H1 (cell line): ENCODE measurements at regions not wholly inside any gene's neighbourhood (a gene's known extent, or its start where the extent isn't known, plus 50 kb on each side); places are given as distances from the start of the nearest gene placed in this dataset.

Source experiments
- CTCF ChIA-PET: fragments of 300-600 bp; sonication (Branson Sonifier 250); formaldehyde crosslinking; loops from one replicate; lab custom pipeline; 2021; ENCODE audit not compliant: partially characterized antibody; lab: Charles Lee
- POLR2A ChIA-PET: fragments of 300-600 bp; sonication (Branson Sonifier 250); formaldehyde crosslinking; loops from one replicate; lab custom pipeline; 2021; ENCODE audit warnings: inconsistent platforms; ENCODE audit not compliant: partially characterized antibody; lab: Charles Lee
- DNase-seq, 2 experiments: peaks; one replicate each; pipeline versions ENCODE4 v3.0.0 to v3.0.0-alpha.2; 2010 to 2022; ENCODE audit warnings: low spot score in 2 of 2, low read depth in 1 of 2, mixed read lengths in 1 of 2
- FAIRE-seq: peaks from 2 replicates; lab custom pipeline; 2011; peaks lifted over from hg19 to GRCh38; lab: Jason Lieb, UNC
- H2AFZ ChIP-seq: 2 replicates; pipeline ENCODE4 v1.8.1; 2012; ENCODE audit warnings: low read length, inconsistent platforms
- H2AK5ac ChIP-seq: 2 replicates; pipeline ENCODE4 v1.6.1; 2013; ENCODE audit warnings: low read depth, low read length
- H2BK120ac ChIP-seq: replicated peaks from 2 replicates; pipeline ENCODE3; 2013; ENCODE audit warnings: low read depth, low read length, inconsistent platforms
- H2BK12ac ChIP-seq: 2 replicates; pipeline ENCODE4 v1.6.1; 2013; ENCODE audit warnings: low read depth, low read length
- H2BK15ac ChIP-seq: 2 replicates; pipeline ENCODE4 v1.6.1; 2013; ENCODE audit warnings: low read length
- H2BK20ac ChIP-seq: 2 replicates; pipeline ENCODE4 v1.6.1; 2013; ENCODE audit warnings: low read length
- H2BK5ac ChIP-seq: 2 replicates; pipeline ENCODE4 v1.6.1; 2013; ENCODE audit warnings: low read depth, low read length
- H3K14ac ChIP-seq: 2 replicates; pipeline ENCODE4 v1.6.1; 2013; ENCODE audit warnings: inconsistent platforms; ENCODE audit not compliant: insufficient read length
- H3K18ac ChIP-seq: 2 replicates; pipeline ENCODE4 v1.6.1; 2013; ENCODE audit warnings: low read length; ENCODE audit errors: extremely low read depth
- H3K23ac ChIP-seq: 2 replicates; pipeline ENCODE4 v1.6.1; 2013; ENCODE audit warnings: inconsistent platforms; ENCODE audit not compliant: insufficient read length
- H3K23me2 ChIP-seq: 2 replicates; pipeline ENCODE4 v1.6.1; 2013; ENCODE audit warnings: low read depth, low read length
- H3K27ac ChIP-seq: 2 replicates; pipeline ENCODE4 v1.6.1; 2011; ENCODE audit warnings: low read depth, low read length, inconsistent platforms
- H3K27me3 ChIP-seq, 4 experiments: replicated peaks in 1 of 4; 1 replicate in 1 of 4; 2 replicates in 3 of 4; pipeline versions ENCODE4 v1.6.1 to v1.8.1; 2011 to 2013; ENCODE audit warnings: low read length in 3 of 4, mild to moderate bottlenecking in 3 of 4, inconsistent platforms in 2 of 4, mixed read lengths in 2 of 4, moderate library complexity in 1 of 4; ENCODE audit not compliant: control insufficient read depth in 3 of 4, insufficient read depth in 3 of 4; ENCODE audit errors: extremely low read depth in 1 of 4
- H3K36me3 ChIP-seq, 4 experiments: 2 replicates each; pipeline versions ENCODE4 v1.6.1 to v1.8.1; 2011 to 2013; ENCODE audit warnings: mild to moderate bottlenecking in 4 of 4, low read length in 3 of 4, moderate library complexity in 2 of 4, control low read depth in 1 of 4, inconsistent platforms in 1 of 4; ENCODE audit not compliant: insufficient read depth in 4 of 4, control insufficient read depth in 2 of 4
- H3K4ac ChIP-seq: replicated peaks from 2 replicates; pipeline ENCODE3; 2013; ENCODE audit warnings: low read length, low read depth, mixed read lengths, inconsistent platforms; ENCODE audit not compliant: insufficient read length
- H3K4me1 ChIP-seq, 4 experiments: replicated peaks in 1 of 4; 1 replicate in 1 of 4; 2 replicates in 3 of 4; pipeline versions ENCODE4 v1.6.1 to v1.8.1; 2011 to 2013; ENCODE audit warnings: low read length in 3 of 4, inconsistent platforms in 2 of 4, mixed read lengths in 1 of 4; ENCODE audit not compliant: insufficient read depth in 4 of 4, control insufficient read depth in 3 of 4
- H3K4me2 ChIP-seq, 2 experiments: 2 replicates each; pipeline versions ENCODE4 v1.6.1 to v1.8.1; 2011 to 2013; ENCODE audit warnings: low read depth in 2 of 2, low read length in 2 of 2, control low read depth in 1 of 2, inconsistent platforms in 1 of 2, mild to moderate bottlenecking in 1 of 2; ENCODE audit not compliant: insufficient read depth in 1 of 2
- H3K4me3 ChIP-seq, 4 experiments: fragments of 200-600, 300-600 bp in 1 of 4; sonication (generic), shearing (Covaris generic), sonication (Bioruptor Twin) in 1 of 4; 2 replicates each; pipeline versions ENCODE4 v1.5.1 to v1.8.1; 2011 to 2016; ENCODE audit warnings: low read length in 4 of 4, low read depth in 3 of 4, control low read depth in 2 of 4, inconsistent platforms in 2 of 4, mild to moderate bottlenecking in 2 of 4, mixed read lengths in 1 of 4, moderate library complexity in 1 of 4; ENCODE audit not compliant: insufficient read depth in 2 of 4; ENCODE audit errors: extremely low read depth in 1 of 4
- H3K56ac ChIP-seq: replicated peaks from 2 replicates; pipeline ENCODE3; 2013; ENCODE audit warnings: low read depth, mild to moderate bottlenecking, mixed read lengths, low read length, inconsistent platforms; ENCODE audit not compliant: insufficient read length
- H3K79me1 ChIP-seq: 2 replicates; pipeline ENCODE4 v1.6.1; 2013; ENCODE audit warnings: low read depth, low read length, control low read depth
- H3K79me2 ChIP-seq, 2 experiments: 2 replicates each; pipeline versions ENCODE4 v1.6.1 to v1.8.1; 2012 to 2013; ENCODE audit warnings: low read length in 2 of 2, mild to moderate bottlenecking in 2 of 2, inconsistent platforms in 1 of 2; ENCODE audit not compliant: insufficient read depth in 2 of 2, control insufficient read depth in 1 of 2
- H3K9ac ChIP-seq, 4 experiments: replicated peaks in 1 of 4; 1 replicate in 1 of 4; 2 replicates in 3 of 4; pipeline versions ENCODE4 v1.6.1 to v1.8.1; 2011 to 2013; ENCODE audit warnings: low read depth in 3 of 4, low read length in 3 of 4, control low read depth in 2 of 4, mild to moderate bottlenecking in 2 of 4, moderate library complexity in 2 of 4, inconsistent platforms in 1 of 4; ENCODE audit errors: extremely low read depth in 1 of 4
- H3K9me3 ChIP-seq, 2 experiments: 2 replicates each; pipeline versions ENCODE4 v1.6.1 to v1.8.1; 2012 to 2013; ENCODE audit warnings: mild to moderate bottlenecking in 2 of 2, moderate library complexity in 2 of 2, control low read depth in 1 of 2, inconsistent platforms in 1 of 2, low read depth in 1 of 2, low read length in 1 of 2, mixed read lengths in 1 of 2; ENCODE audit not compliant: insufficient read depth in 2 of 2
- H4K20me1 ChIP-seq, 2 experiments: replicated peaks in 1 of 2; 2 replicates each; pipeline versions ENCODE3 to v1.8.1; 2011 to 2013; ENCODE audit warnings: inconsistent platforms in 2 of 2, low read length in 2 of 2, mild to moderate bottlenecking in 1 of 2; ENCODE audit not compliant: insufficient read depth in 2 of 2, control insufficient read depth in 1 of 2
- H4K5ac ChIP-seq: 2 replicates; pipeline ENCODE4 v1.6.1; 2013; ENCODE audit warnings: low read length, low read depth, mixed read lengths, inconsistent platforms; ENCODE audit not compliant: insufficient read length
- H4K8ac ChIP-seq: 2 replicates; pipeline ENCODE4 v1.8.0; 2013; ENCODE audit warnings: mild to moderate bottlenecking, moderate library complexity, low read length, inconsistent platforms; ENCODE audit not compliant: insufficient read depth; ENCODE audit errors: extremely low read depth
- H4K91ac ChIP-seq: replicated peaks from 2 replicates; pipeline ENCODE3; 2013; ENCODE audit warnings: low read length, mixed read lengths, inconsistent platforms; ENCODE audit not compliant: insufficient read length
- CHD2 ChIP-seq: IDR thresholded peaks from 2 replicates; pipeline ENCODE4 v1.6.1; 2012; ENCODE audit warnings: low read length, improper control_type of control experiment
- EP300 ChIP-seq, 2 experiments: IDR thresholded peaks; 1 replicate in 1 of 2; 2 replicates in 1 of 2; pipeline ENCODE4 v1.6.1; 2011 to 2012; ENCODE audit warnings: low read depth in 2 of 2, low read length in 2 of 2, mild to moderate bottlenecking in 2 of 2, borderline replicate concordance in 1 of 2, inconsistent platforms in 1 of 2, moderate library complexity in 1 of 2
- RBBP5 ChIP-seq: IDR thresholded peaks from 2 replicates; pipeline ENCODE4 v1.7.1; 2012; ENCODE audit warnings: low read depth, mild to moderate bottlenecking, inconsistent platforms, low read length, moderate library complexity, borderline replicate concordance
- RFX5 ChIP-seq: IDR thresholded peaks from 2 replicates; pipeline ENCODE4 v1.6.1; 2011; ENCODE audit warnings: low read depth, low read length, improper control_type of control experiment, borderline replicate concordance
- WGBS, 2 experiments: shearing (Covaris generic) in 1 of 2; methylation state at CpG; one replicate each; pipeline versions ENCODE4 v1.1.6 to v1.1.7; 2013 to 2015; ENCODE audit warnings: low lambda C conversion rate in 2 of 2, mixed read lengths in 2 of 2, inconsistent platforms in 1 of 2, low coverage in 1 of 2, missing lambda C conversion rate in 1 of 2; ENCODE audit not compliant: insufficient replicate concordance in 2 of 2, insufficient coverage in 1 of 2, insufficient read length in 1 of 2; ENCODE audit errors: extremely low coverage in 1 of 2, missing lambda C conversion rate in 1 of 2; 5-methylcytosine and 5-hydroxymethylcytosine counted together

GRCh38 chr12:90802727-90803126 lies 152.2 kb downstream of the CCER1 start:
- Histone ChIP-seq H2BK120ac (no peak overlapping the region), H3K27me3 (no peaks in the 10 kb centered on the region), H3K4ac (no peak overlapping the region), H2BK12ac (no peak overlapping the region), H3K36me3 (no peaks in the 10 kb centered on the region), H2AK5ac (no peak overlapping the region), H2BK20ac (no peak overlapping the region), H4K5ac (no peak overlapping the region), H3K14ac (no peak overlapping the region), H3K23me2 (no peaks in the 10 kb centered on the region), H3K9ac (no peak overlapping the region), H2BK15ac (no peak overlapping the region), H3K56ac (no peak overlapping the region), H4K20me1 (no peaks in the 10 kb centered on the region), H4K8ac (no peak overlapping the region), H3K79me2 (no peaks in the 10 kb centered on the region), H3K4me1 (no peaks in the 10 kb centered on the region), H3K4me2 (no peak overlapping the region), H2AFZ (no peak overlapping the region), H3K18ac (no peak overlapping the region), H3K4me3 (no peak overlapping the region), H2BK5ac (no peak overlapping the region), H3K79me1 (no peaks in the 10 kb centered on the region), H3K27ac (no peak overlapping the region), H4K91ac (no peak overlapping the region), H3K9me3 (no peaks in the 10 kb centered on the region), H3K23ac (no peak overlapping the region)
- 91% methylated on average over 6 of the region's 6 CpGs; no CpG with 5 or more reads in 1 of the 2 experiments for WGBS, 2 experiments
- CTCF ChIA-PET: no interaction called here
- no peak for FAIRE-seq
- DNase-seq: no peak
- POLR2A ChIA-PET: no interaction called here
- TF ChIP-seq RFX5 (no peak), RBBP5 (no peak), EP300 (IDR thresholded peaks at IDR 0.05; ENCODE audit: borderline replicate concordance in 1 of 2, low read depth in 2 of 2, low read length in 2 of 2) (no peak), CHD2 (no peak)
